SIG-M5 treated with dmso at 0.1 percent for 504 hours (cell line): ENCODE measurements at regions not wholly inside any gene's neighbourhood (a gene's known extent, or its start where the extent isn't known, plus 50 kb on each side); places are given as distances from the start of the nearest gene placed in this dataset.

Source experiments
- DNase-seq: peaks from one replicate; lab custom pipeline; 2025; ENCODE audit not compliant: unreplicated experiment; lab: John Stamatoyannopoulos, UW

DNA sequence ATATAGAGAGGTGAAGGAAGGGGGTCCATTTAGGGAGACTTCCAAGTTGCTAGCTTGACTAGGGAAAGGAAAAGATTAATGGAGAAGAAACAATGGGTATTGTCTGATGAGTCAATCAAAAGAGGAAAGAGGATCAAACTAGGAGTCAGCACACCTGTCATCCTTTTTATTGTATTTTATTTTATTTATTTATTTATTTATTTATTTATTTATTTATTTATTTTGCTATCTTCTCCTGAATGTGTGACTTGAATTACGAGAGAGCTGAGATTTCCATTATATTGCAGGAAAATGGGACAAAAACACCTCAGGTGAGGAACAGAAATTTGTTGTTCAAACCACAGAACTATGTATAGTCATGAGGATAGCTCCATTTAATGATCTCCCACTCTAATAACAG, 58.9 kb downstream of the NUDT11 start:
- no peak for DNase-seq

DNA sequence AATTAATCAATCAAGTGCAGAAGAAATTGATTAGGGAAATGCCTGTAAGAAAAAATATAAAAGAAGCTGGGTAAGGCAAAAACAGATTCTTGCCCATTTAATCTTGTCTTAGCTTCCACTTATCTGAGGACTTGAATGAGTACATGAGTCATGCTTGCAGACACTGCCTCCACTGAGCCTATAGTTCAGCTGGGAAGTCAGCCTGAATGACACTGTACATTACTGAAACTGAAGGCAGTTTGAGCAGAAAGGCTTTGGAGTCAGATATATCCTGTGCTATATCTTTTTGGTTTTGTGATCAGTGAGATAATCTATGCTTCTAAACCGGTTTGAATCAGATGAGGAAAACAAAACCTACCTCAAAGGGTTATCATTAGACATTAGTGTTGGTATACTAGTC, 61.3 kb downstream of the NUDT11 start:
- no peak for DNase-seq

DNA sequence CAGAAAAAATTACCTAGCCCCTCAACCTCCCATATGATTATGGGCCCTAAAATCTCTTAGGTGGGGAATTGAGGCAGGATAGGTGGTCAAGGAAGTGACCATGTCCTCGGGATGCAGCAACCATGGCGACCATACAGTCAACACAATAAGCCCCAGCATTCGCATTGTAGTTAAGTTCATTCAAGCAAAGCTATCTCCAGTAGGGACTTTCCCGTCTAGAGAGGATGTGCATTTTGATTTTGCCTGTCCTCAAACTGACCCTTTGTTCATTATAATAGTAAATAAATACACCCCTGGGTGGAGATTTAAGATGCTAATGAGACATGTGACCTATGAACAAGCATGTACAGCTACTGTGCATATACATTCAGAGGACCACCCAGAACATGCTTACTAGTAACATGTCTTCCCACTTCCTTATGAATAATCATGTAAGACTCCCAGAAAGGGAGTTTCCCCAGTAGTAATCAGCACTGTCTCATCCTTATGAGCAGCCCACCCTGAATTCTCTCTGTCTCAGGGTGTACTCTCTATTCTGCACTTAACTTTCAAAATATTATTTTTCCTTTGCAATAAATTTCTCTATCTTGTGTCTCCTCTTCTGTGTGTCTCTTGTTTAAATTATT, 74.3 kb downstream of the NUDT11 start:
- DNase-seq = no peak

DNA sequence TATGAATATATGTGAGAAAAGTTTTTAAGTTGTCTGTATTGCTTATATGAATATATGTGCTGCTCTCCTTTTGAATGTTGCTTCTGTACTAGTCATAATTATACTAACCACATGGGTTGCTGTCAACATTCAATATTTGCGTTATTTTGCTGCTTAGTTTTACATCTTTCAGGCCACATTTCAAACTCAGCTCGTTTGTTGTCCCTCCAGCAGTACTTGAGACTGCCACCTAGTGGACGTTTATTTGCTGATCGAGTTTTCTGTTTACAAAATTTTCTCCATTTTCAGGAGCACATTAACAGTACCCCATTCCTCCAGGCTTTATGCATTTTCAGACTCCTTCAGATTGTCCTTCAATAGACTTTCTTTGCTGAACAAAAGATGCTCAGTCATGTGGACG, 75.8 kb downstream of the NUDT11 start:
- DNase-seq = peak; percentile 15

- no peak for DNase-seq
These were observed 75.8 kb downstream of the NUDT10 start for GRCh38 chrX:51408462-51408861.

DNA sequence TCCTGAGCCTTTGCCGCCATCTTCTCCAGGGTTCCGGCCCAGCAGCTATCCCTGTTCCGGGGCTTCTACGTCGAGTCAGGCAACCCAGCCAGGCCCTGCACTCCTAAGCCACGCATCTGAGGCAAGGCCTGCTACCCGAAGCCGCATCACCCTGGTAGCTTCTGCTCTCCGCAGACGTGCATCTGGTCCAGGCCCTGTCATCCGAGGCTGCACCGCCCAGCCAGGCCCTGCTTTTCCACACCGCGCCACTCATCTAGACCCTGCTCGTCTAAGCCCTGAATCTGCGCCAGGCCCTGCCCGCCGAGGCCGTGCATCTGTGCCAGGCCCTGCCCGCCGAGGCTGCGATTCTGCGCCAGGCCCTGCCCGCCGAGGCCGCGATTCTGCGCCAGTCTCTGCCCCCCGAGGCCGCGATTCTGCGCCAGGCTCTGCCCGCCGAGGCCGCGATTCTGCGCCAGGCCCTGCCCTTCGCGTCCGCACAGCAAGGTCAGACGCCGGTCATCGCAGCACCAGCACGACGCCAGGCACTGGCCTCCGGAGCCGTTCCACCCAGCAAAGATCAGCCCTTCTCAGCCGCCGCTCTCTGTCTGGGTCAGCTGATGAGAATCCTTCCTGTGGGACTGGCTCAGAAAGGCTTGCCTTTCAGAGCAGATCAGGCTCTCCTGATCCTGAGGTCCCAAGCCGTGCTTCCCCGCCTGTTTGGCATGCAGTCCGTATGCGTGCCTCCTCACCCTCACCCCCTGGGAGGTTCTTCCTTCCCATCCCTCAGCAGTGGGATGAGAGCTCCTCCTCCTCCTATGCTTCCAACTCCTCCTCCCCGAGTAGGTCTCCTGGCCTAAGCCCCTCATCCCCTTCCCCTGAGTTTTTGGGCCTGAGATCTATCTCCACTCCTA, 75.1 kb downstream of the NUDT10 start:
- no peak for DNase-seq

GRCh38 chrX:51406688-51407519, 74.3 kb downstream of the NUDT10 start:
- no peak for DNase-seq

DNA sequence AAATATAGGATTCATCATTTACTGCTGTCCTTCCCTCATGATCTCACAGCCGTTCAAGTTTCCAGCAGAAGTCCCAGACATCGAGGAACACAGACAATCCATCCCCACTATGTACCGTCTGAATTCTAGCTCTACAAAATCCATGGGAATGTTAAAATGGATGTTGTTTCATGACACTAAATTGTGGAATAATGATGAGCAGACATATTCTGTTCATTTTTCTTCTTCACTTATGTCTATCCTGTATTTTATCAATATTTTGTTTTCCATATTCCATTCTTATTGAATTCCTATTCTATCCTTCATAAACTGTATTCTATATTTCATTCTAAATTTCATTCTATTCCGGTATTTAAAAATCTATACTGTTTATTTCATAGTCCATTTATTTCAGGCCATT, 71.8 kb downstream of the NUDT10 start:
- no peak for DNase-seq

GRCh38 chrX:51395810-51396728, 63.4 kb downstream of the NUDT10 start:
- DNase-seq = no peak

GRCh38 chrX:51395480-51395809, 62.8 kb downstream of the NUDT10 start:
- DNase-seq = no peak
